PC-9 (cell line): ENCODE measurements at regions not wholly inside any gene's neighbourhood (a gene's known extent, or its start where the extent isn't known, plus 50 kb on each side); places are given as distances from the start of the nearest gene placed in this dataset.

Experiments used
- EZH2 ChIP-seq: fragments of 200-600 bp; sonication (generic); IDR thresholded peaks from 2 replicates; pipeline ENCODE4 v1.8.0; 2017; ENCODE audit warnings: antibody characterized with exemption, low read depth
- TF ChIP-seq, protein P1 (sequence below): fragments of 200-600 bp; sonication (generic); conservative IDR thresholded peaks from 2 replicates; pipeline ENCODE4 v1.6.1; 2017; ENCODE audit warnings: mixed run types, antibody characterized with exemption, mild to moderate bottlenecking, moderate library complexity

DNA sequence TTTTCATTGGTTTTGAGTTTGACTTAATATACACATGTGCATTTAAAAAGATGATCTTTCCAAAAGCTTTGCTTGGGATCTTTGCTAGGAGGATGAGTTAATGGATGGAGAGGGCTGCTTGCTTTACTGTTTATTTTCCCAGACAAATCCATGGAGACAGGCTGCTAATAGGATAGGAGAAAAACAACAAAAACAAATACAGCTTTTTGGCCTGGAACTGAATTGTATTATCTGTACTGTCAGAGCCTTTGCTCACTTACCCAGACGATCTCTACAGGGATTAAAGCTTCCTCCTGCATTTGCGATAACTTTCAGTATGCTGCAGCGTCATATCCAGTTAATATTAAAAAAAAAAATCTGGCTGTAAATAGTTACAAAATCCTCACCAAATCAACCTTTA is 190.8 kb upstream of the NUDT6 start:
- TF ChIP-seq, protein P1, sequence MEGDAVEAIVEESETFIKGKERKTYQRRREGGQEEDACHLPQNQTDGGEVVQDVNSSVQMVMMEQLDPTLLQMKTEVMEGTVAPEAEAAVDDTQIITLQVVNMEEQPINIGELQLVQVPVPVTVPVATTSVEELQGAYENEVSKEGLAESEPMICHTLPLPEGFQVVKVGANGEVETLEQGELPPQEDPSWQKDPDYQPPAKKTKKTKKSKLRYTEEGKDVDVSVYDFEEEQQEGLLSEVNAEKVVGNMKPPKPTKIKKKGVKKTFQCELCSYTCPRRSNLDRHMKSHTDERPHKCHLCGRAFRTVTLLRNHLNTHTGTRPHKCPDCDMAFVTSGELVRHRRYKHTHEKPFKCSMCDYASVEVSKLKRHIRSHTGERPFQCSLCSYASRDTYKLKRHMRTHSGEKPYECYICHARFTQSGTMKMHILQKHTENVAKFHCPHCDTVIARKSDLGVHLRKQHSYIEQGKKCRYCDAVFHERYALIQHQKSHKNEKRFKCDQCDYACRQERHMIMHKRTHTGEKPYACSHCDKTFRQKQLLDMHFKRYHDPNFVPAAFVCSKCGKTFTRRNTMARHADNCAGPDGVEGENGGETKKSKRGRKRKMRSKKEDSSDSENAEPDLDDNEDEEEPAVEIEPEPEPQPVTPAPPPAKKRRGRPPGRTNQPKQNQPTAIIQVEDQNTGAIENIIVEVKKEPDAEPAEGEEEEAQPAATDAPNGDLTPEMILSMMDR = no peak
- no peak for TF ChIP-seq EZH2
